Fibroblast of villous mesenchyme (primary cell): ENCODE measurements at regions not wholly inside any gene's neighbourhood (a gene's known extent, or its start where the extent isn't known, plus 50 kb on each side); places are given as distances from the start of the nearest gene placed in this dataset.

ENCODE experiments used
- DNase-seq: peaks from one replicate; pipeline ENCODE4 v3.0.0-alpha.2; 2010; ENCODE audit warnings: low read depth
- H3K4me3 ChIP-seq: 2 replicates; pipeline ENCODE4 v1.5.1; 2011; ENCODE audit warnings: low read depth, mild to moderate bottlenecking, low read length
- CTCF ChIP-seq: IDR thresholded peaks from 2 replicates; pipeline ENCODE4 v1.5.1; 2012; ENCODE audit warnings: low read depth, mild to moderate bottlenecking, low read length; ENCODE audit not compliant: insufficient read depth

- DNase-seq, result no peak
- TF ChIP-seq CTCF, result no peak
- no peak overlapping the region for H3K4me3 ChIP-seq
Measured at GRCh38 chr1:235018720-235019444, 109.8 kb downstream of the TOMM20 start.

GRCh38 chr1:235018161-235018560 is 110.5 kb downstream of the TOMM20 start:
- no peak overlapping the region for H3K4me3 ChIP-seq
- peak; percentile 92 for DNase-seq
- TF ChIP-seq CTCF, result no peak

- no peak overlapping the region for H3K4me3 ChIP-seq
- TF ChIP-seq CTCF, result no peak
- peak; percentile 49 for DNase-seq
Measured at GRCh38 chr1:235017719-235018118, 110.9 kb downstream of the TOMM20 start.

GRCh38 chr1:235017191-235017590 is 111.4 kb downstream of the TOMM20 start:
- no peak for DNase-seq
- no peak overlapping the region for H3K4me3 ChIP-seq
- TF ChIP-seq CTCF, result no peak

GRCh38 chr1:235015291-235015985 is 113.2 kb downstream of the TOMM20 start:
- H3K4me3 ChIP-seq, result no peak overlapping the region
- TF ChIP-seq CTCF, result no peak
- DNase-seq, result no peak

GRCh38 chr1:235014756-235015155 is 113.9 kb downstream of the TOMM20 start:
- TF ChIP-seq CTCF, result no peak
- no peak for DNase-seq
- H3K4me3 ChIP-seq, result no peak overlapping the region
